Neural cell (in vitro differentiated cells): ENCODE measurements at regions not wholly inside any gene's neighbourhood (a gene's known extent, or its start where the extent isn't known, plus 50 kb on each side); places are given as distances from the start of the nearest gene placed in this dataset.

Source experiments
- H2AFZ ChIP-seq: fragments of 200-600, 300-800 bp; sonication (generic), shearing (Covaris generic); 2 replicates; pipeline ENCODE4 v1.6.0; 2014; ENCODE audit warnings: low read depth, mild to moderate bottlenecking, antibody characterized with exemption, low read length, moderate library complexity
- H3F3A ChIP-seq: fragments of 200-600 bp; shearing (Covaris generic); 2 replicates; pipeline ENCODE4 v1.6.1; 2016; ENCODE audit warnings: mild to moderate bottlenecking, moderate library complexity, mixed read lengths, antibody characterized with exemption, low read length; ENCODE audit not compliant: insufficient read depth, poor library complexity, severe bottlenecking
- H3K27ac ChIP-seq: fragments of 200-600, 300-800 bp; sonication (generic), shearing (Covaris generic); 2 replicates; pipeline ENCODE4 v1.5.1; 2014; ENCODE audit warnings: mild to moderate bottlenecking, low read length, moderate library complexity
- H3K27me3 ChIP-seq: fragments of 300-800, 200-600 bp; sonication (generic), shearing (Covaris generic); 2 replicates; pipeline ENCODE4 v1.6.0; 2014; ENCODE audit warnings: mild to moderate bottlenecking, low read depth, low read length, moderate library complexity; ENCODE audit not compliant: insufficient read depth
- H3K36me3 ChIP-seq: fragments of 300-800, 200-600 bp; sonication (generic), shearing (Covaris generic); 2 replicates; pipeline ENCODE4 v1.5.1; 2014; ENCODE audit warnings: mild to moderate bottlenecking, antibody characterized with exemption, low read length, moderate library complexity; ENCODE audit not compliant: insufficient read depth
- H3K4me2 ChIP-seq: fragments of 300-800, 200-600 bp; sonication (generic), shearing (Covaris generic); 2 replicates; pipeline ENCODE4 v1.6.0; 2014; ENCODE audit warnings: mild to moderate bottlenecking, low read length
- H3K4me3 ChIP-seq: fragments of 300-800, 200-600 bp; sonication (generic), shearing (Covaris generic); 2 replicates; pipeline ENCODE4 v1.5.1; 2014; ENCODE audit warnings: mild to moderate bottlenecking, low read length, moderate library complexity
- H3K79me2 ChIP-seq: fragments of 200-600 bp; shearing (Covaris generic); replicated peaks from 2 replicates; pipeline ENCODE4 v1.6.0; 2014; ENCODE audit warnings: mild to moderate bottlenecking, low read length, moderate library complexity; ENCODE audit not compliant: insufficient read depth
- H3K9ac ChIP-seq: fragments of 300-800, 200-600 bp; sonication (generic), shearing (Covaris generic); 2 replicates; pipeline ENCODE4 v1.6.1; 2016; ENCODE audit warnings: mild to moderate bottlenecking, low read length, mixed read lengths
- H3K9me2 ChIP-seq: fragments of 200-600 bp; shearing (Covaris generic); 2 replicates; pipeline ENCODE4 v1.6.1; 2016; ENCODE audit warnings: mild to moderate bottlenecking, low read length, mixed read lengths; ENCODE audit not compliant: insufficient read depth
- H3K9me3 ChIP-seq: fragments of 200-600, 300-800 bp; sonication (generic), shearing (Covaris generic); 2 replicates; pipeline ENCODE4 v1.6.1; 2016; ENCODE audit warnings: mild to moderate bottlenecking, mixed run types, low read length, moderate library complexity, mixed read lengths
- H4K20me1 ChIP-seq: fragments of 200-600 bp; shearing (Covaris generic); 2 replicates; pipeline ENCODE4 v1.6.1; 2016; ENCODE audit warnings: mild to moderate bottlenecking, mixed run types; ENCODE audit not compliant: insufficient read depth
- EP300 ChIP-seq: fragments of 450-650 bp; conservative IDR thresholded peaks from 2 replicates; pipeline ENCODE4 v1.6.1; 2014; ENCODE audit warnings: antibody characterized with exemption, mild to moderate bottlenecking, moderate library complexity; ENCODE audit not compliant: poor library complexity, severe bottlenecking
- EZH2 ChIP-seq: fragments of 200-600, 300-800 bp; shearing (Covaris generic), sonication (generic); IDR thresholded peaks from 2 replicates; pipeline ENCODE4 v1.6.1; 2014; ENCODE audit warnings: antibody characterized with exemption, low read length, borderline replicate concordance, mild to moderate bottlenecking; ENCODE audit not compliant: insufficient read depth, poor library complexity, severe bottlenecking
- MXI1 ChIP-seq: fragments of 450-650 bp; conservative IDR thresholded peaks from 2 replicates; pipeline ENCODE4 v1.6.1; 2014; ENCODE audit warnings: antibody characterized with exemption, mild to moderate bottlenecking; ENCODE audit not compliant: poor library complexity, severe bottlenecking
- POLR2AphosphoS5 ChIP-seq: IDR thresholded peaks from 2 replicates; pipeline ENCODE4 v1.6.1; 2012
- RAD21 ChIP-seq: fragments of 450-650 bp; conservative IDR thresholded peaks from 2 replicates; pipeline ENCODE4 v1.6.1; 2014; ENCODE audit warnings: antibody characterized with exemption, mild to moderate bottlenecking, moderate library complexity
- SMC3 ChIP-seq: fragments of 450-650 bp; conservative IDR thresholded peaks from 2 replicates; pipeline ENCODE4 v1.6.1; 2014; ENCODE audit warnings: antibody characterized with exemption, mild to moderate bottlenecking, moderate library complexity; ENCODE audit not compliant: poor library complexity
- TAF1 ChIP-seq: IDR thresholded peaks from 2 replicates; pipeline ENCODE4 v1.6.1; 2012; ENCODE audit warnings: low read depth
- TF ChIP-seq, protein P1 (sequence below): IDR thresholded peaks from 2 replicates; pipeline ENCODE4 v1.6.1; 2012; ENCODE audit warnings: borderline replicate concordance
- TF ChIP-seq, protein P2 (sequence below): fragments of 450-650 bp; IDR thresholded peaks from 2 replicates; pipeline ENCODE4 v1.5.1; 2014; ENCODE audit warnings: antibody characterized with exemption, mild to moderate bottlenecking, moderate library complexity; ENCODE audit not compliant: poor library complexity, severe bottlenecking

DNA sequence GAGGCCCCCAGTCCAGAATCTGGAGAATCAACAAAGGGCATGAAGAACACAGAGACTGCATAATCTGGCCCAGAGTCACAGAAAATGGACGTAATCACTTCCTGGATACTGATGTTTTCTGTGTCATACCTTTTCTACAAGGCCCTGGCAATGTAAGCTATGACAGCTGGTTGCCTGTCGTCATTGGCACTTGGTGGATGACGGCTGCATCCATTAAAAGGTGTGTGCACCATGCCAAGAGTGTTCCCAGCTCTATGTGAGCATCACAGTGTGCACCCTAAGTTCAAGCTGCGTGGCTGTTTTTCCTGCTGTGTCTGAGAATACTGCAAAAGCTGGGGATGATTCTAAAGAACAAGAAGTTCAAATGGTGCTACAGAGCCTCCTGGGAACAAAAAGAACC lies 275.2 kb upstream of the CNR1 start:
- no peaks in the 10 kb centered on the region for H3K36me3 ChIP-seq
- no peak overlapping the region for H2AFZ ChIP-seq
- H4K20me1 ChIP-seq = no peaks in the 10 kb centered on the region
- no peaks in the 10 kb centered on the region for H3K79me2 ChIP-seq
- no peaks in the 10 kb centered on the region for H3K9me3 ChIP-seq
- TF ChIP-seq SMC3 (no peak), EP300 (no peak)
- no peaks in the 10 kb centered on the region for H3K9me2 ChIP-seq
- H3K4me2 ChIP-seq = no peak overlapping the region
- H3K27ac ChIP-seq = no peak overlapping the region
- H3F3A ChIP-seq = no peaks in the 10 kb centered on the region
- H3K4me3 ChIP-seq = no peak overlapping the region
- no peaks in the 10 kb centered on the region for H3K27me3 ChIP-seq
- H3K9ac ChIP-seq = no peak overlapping the region

DNA sequence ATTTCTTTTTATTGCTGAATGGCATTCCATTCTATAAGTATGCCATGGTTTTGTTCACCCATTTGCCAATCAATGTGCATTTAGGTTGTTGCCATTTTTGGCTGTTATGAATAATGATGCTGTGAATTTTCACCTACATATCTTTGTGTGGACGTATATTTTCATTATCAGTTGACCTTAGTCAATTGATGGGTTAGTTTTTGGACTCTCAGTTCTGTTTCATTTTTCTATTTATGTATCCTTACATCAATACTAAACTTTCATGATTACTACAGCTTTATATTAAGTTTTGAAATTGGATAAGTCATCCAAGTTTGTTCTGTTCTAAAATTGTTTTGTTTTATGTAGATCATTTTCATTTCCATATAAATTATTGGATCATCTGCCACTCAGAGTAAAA lies 261.9 kb upstream of the CNR1 start:
- TF ChIP-seq EZH2 (no peak), MXI1 (no peak), TAF1 (no peak), EP300 (no peak), RAD21 (no peak), SMC3 (no peak), POLR2AphosphoS5 (no peak)
- TF ChIP-seq, protein P1, sequence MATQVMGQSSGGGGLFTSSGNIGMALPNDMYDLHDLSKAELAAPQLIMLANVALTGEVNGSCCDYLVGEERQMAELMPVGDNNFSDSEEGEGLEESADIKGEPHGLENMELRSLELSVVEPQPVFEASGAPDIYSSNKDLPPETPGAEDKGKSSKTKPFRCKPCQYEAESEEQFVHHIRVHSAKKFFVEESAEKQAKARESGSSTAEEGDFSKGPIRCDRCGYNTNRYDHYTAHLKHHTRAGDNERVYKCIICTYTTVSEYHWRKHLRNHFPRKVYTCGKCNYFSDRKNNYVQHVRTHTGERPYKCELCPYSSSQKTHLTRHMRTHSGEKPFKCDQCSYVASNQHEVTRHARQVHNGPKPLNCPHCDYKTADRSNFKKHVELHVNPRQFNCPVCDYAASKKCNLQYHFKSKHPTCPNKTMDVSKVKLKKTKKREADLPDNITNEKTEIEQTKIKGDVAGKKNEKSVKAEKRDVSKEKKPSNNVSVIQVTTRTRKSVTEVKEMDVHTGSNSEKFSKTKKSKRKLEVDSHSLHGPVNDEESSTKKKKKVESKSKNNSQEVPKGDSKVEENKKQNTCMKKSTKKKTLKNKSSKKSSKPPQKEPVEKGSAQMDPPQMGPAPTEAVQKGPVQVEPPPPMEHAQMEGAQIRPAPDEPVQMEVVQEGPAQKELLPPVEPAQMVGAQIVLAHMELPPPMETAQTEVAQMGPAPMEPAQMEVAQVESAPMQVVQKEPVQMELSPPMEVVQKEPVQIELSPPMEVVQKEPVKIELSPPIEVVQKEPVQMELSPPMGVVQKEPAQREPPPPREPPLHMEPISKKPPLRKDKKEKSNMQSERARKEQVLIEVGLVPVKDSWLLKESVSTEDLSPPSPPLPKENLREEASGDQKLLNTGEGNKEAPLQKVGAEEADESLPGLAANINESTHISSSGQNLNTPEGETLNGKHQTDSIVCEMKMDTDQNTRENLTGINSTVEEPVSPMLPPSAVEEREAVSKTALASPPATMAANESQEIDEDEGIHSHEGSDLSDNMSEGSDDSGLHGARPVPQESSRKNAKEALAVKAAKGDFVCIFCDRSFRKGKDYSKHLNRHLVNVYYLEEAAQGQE = no peak
- TF ChIP-seq, protein P2, sequence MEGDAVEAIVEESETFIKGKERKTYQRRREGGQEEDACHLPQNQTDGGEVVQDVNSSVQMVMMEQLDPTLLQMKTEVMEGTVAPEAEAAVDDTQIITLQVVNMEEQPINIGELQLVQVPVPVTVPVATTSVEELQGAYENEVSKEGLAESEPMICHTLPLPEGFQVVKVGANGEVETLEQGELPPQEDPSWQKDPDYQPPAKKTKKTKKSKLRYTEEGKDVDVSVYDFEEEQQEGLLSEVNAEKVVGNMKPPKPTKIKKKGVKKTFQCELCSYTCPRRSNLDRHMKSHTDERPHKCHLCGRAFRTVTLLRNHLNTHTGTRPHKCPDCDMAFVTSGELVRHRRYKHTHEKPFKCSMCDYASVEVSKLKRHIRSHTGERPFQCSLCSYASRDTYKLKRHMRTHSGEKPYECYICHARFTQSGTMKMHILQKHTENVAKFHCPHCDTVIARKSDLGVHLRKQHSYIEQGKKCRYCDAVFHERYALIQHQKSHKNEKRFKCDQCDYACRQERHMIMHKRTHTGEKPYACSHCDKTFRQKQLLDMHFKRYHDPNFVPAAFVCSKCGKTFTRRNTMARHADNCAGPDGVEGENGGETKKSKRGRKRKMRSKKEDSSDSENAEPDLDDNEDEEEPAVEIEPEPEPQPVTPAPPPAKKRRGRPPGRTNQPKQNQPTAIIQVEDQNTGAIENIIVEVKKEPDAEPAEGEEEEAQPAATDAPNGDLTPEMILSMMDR = no peak
- no peaks in the 10 kb centered on the region for H3K9me2 ChIP-seq
- H3F3A ChIP-seq = no peaks in the 10 kb centered on the region
- H3K27me3 ChIP-seq = no peaks in the 10 kb centered on the region
- H3K9me3 ChIP-seq = no peaks in the 10 kb centered on the region
- H3K79me2 ChIP-seq = no peaks in the 10 kb centered on the region
- H3K36me3 ChIP-seq = no peaks in the 10 kb centered on the region
- H2AFZ ChIP-seq = no peak overlapping the region
- H4K20me1 ChIP-seq = no peaks in the 10 kb centered on the region
- H3K4me3 ChIP-seq = no peak overlapping the region
- no peak overlapping the region for H3K4me2 ChIP-seq
- H3K27ac ChIP-seq = no peak overlapping the region
- no peak overlapping the region for H3K9ac ChIP-seq

DNA sequence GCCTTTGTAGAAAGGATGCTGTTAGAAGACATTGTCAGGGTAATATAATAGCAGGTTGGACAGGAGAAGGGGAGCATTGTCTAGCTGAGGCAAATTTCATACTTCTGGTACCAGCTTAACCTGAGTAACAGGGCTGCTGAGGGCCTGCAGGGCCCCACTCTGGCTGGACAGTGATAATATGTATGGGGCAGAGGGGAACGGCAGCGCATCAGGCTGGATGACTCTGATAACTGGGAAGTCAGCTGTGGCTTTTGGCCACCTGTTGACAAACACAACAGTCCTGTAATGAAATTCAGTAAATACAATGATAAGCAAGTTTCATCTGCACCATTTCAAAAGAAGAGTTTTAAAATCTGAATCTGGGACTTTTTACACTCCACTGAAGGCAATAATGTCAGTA lies 259.9 kb upstream of the CNR1 start:
- no peak overlapping the region for H3K4me2 ChIP-seq
- H3K79me2 ChIP-seq = no peaks in the 10 kb centered on the region
- TF ChIP-seq POLR2AphosphoS5 (no peak), SMC3 (no peak), TAF1 (no peak)
- TF ChIP-seq, protein P1 = no peak
- TF ChIP-seq, protein P2 = no peak
- no peaks in the 10 kb centered on the region for H3K36me3 ChIP-seq
- H3K27me3 ChIP-seq = no peaks in the 10 kb centered on the region
- no peak overlapping the region for H3K4me3 ChIP-seq
- no peak overlapping the region for H2AFZ ChIP-seq
- H4K20me1 ChIP-seq = no peaks in the 10 kb centered on the region
- no peak overlapping the region for H3K27ac ChIP-seq
- H3K9me3 ChIP-seq = no peaks in the 10 kb centered on the region
- H3K9ac ChIP-seq = no peak overlapping the region
- H3F3A ChIP-seq = no peaks in the 10 kb centered on the region
- H3K9me2 ChIP-seq = no peaks in the 10 kb centered on the region
